Fibroblast of skin of right biceps (primary cell): ENCODE measurements at regions not wholly inside any gene's neighbourhood (a gene's known extent, or its start where the extent isn't known, plus 50 kb on each side); places are given as distances from the start of the nearest gene placed in this dataset.
"Not testable (repeated sequence)": the region's sequence is repeated elsewhere in the genome, so short reads cannot be mapped to it uniquely, and the experiment has no call there.

Experiments used
- DNase-seq: peaks from one replicate; pipeline ENCODE4 v3.0.0-alpha.2; 2013

DNA sequence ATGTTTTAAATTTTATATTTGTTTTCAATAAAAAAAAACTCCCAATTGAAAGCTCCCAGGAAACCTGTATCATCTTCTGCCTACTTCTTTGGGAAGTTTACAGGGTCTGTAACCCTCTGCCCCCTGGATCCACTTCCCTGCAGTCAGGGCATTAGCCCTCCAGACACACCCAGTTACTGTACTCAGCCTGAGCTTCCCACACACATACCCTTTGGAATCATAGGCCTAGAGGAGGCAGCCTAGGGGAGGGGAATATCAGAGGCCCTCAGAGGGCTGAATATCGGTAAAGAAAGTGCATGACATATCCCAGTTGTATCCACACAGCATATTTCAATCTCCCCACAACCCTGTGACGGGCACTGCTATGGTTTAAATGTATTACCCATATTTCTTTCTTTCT lies 56.2 kb upstream of the TFPI start:
- DNase-seq = not testable (repeated sequence)

DNA sequence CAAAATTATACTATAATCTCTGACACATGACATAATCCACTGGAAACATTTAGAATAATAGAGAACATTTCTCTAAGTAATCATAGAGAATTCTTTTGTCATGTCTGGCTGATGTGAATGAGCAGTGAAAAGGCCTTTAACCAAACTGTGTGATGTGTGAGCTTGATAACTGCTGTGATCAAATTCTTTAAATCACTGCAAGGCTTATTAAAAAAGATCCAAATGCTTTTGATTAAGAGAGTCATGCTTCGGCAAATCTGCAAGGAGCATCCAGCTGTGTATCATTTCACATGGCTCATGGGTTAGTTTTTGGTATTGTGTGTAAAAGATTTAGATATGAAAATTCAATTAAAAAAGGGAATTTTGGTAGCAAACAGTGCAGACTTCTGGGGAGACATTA lies 58.6 kb upstream of the TFPI start:
- peak; percentile 4 for DNase-seq

DNA sequence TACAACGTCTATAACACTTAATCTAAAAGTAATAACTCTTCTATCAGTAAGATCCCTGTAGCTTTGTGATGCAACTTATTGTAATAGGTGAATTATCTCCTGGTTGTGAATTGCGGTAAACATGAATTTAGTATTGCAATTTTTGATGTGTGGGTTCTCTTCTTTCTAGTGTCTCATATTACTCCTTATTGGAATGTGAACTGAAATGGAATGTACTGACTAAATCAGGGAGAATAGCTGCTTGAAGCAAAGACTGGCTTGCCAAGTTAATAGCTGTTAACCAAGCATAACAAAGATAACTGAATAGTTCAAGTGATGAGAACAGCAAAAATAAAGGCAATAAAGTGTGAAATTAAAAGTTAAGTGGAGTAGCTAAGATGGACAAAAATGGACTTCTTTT lies 60.5 kb upstream of the TFPI start:
- DNase-seq = peak; percentile 39

DNA sequence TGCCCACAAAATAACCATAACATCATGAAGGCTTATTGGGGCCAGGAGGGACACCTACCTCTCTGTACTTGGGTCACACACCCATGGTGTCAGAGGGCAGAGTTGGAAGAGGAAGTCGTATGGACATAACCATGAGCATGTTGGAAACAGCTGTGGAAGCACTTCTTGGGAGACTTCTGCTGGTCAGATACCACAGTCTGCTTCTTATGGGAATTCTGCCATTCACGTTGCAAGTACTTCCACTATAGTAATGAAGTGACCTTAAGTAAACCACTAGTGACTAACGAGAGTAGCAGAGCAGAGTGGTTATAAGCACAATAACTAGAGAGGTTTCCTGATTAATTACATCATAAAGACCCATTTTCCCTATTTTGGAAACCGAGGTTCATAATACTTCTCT lies 61.1 kb upstream of the TFPI start:
- DNase-seq = peak; percentile 22

GRCh38 chr2:187615902-187616301 lies 61.7 kb upstream of the TFPI start:
- DNase-seq = no peak

DNA sequence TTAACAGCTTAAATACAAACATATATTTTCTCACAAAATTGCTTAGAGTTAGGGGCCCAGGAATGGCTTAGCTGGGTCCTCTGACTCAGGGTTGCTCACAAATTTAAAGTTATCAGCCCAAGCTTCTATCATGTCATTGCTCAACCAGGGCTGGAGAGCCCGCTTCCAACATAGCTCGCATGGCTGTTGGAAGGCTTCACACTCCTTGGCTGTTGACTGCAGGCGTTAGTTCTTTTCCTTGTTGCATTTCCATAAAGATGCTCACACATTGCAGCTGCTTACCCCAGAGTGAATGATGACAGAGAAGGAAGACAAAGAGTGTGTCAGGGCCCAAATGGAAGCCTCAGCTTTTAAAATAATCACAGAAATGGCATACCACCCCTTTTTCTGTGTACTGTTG lies 62.9 kb upstream of the TFPI start:
- no peak for DNase-seq

DNA sequence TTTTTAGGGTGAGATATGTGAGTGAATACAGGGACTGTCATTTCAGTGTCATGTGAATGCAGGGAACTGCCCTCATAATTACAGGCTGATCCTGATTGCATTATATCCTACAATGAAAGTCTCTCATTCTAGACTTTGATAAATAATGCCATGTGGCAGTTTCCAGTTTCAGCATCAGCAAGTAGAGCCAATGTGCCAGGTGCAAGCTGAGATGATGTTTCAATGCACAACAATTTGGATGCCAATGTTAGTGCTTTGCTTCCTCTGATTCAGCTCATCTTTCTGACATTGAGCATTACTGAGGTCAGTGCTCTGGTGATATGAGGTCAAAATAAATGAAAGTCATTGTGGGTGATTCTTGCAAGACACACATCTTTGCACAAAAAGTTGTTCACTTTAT lies 63.7 kb upstream of the TFPI start:
- DNase-seq = no peak

GRCh38 chr2:187618813-187619212 lies 64.6 kb upstream of the TFPI start:
- DNase-seq = peak; percentile 24

- no peak for DNase-seq
These were observed 72.9 kb upstream of the TFPI start for GRCh38 chr2:187627153-187627552.

- DNase-seq = not testable (repeated sequence)
These were observed 82.6 kb upstream of the TFPI start for GRCh38 chr2:187636731-187637391.

DNA sequence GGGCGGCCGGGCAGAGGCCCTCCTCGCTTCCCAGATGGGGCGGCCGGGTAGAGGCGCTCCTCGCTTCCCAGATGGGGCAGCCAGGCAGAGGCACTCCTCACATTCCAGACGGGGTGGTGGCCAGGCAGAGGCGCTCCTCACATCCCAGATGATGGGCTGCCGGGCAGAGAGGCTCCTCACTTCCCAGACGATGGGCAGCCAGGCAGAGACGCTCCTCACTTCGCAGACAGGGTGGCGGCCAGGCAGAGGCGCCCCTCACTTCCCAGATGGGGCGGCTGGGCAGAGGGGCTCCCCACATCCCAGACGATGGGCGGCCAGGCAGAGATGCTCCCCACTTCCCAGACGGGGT lies 83.1 kb upstream of the TFPI start:
- DNase-seq = not testable (repeated sequence)

- not testable (repeated sequence) for DNase-seq
These were observed 83.5 kb upstream of the TFPI start for GRCh38 chr2:187637771-187638170.

GRCh38 chr2:187638840-187639239 lies 84.6 kb upstream of the TFPI start:
- no peak for DNase-seq

DNA sequence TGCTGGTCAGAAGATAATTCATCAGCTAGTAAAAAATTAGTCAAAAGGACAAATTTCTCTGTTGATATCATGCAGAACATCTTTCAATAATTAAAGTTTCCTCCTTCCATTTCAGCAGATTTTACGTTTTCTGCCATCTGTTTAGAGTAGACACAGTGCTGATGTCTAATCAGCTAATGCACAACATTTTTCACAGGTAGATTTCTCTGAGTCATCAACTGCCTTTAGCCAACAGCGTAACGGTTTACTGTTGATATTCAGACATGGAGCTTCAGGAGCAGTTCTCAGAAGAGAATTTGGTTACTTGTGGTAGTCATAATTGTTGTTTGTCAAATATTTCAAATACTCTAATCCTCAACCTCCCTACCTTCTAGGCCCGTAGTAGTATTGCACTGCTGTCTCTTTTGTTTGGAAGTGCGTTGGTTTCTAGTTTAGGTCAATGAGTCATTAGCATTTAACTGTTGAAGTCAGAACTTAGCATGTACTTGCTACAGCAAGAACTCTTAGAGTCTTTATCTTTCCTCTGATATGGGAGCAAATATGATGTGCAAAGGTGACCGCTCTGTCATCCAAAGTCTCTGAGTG lies 86.8 kb upstream of the TFPI start:
- DNase-seq = no peak

GRCh38 chr2:187642498-187642897 lies 88.3 kb upstream of the TFPI start:
- no peak for DNase-seq

DNA sequence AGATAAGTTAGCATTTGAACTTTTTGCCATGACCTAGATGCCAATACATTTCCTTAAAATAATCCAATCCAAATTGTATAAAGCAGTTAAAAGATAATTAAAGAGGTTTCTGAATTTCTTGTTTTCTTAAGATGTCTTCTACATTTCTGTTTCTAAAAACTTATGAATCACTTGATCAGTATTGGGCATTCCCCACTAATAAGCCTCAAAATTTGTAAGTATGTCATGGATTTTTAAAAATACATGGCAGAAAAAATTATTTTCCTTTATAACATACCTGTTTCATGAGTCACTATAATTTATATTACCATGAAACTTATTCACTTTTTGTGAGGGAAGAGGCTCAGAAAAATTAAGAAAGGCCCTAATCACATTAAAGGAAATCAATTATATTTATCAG lies 90.3 kb upstream of the TFPI start:
- DNase-seq = peak; percentile 36

DNA sequence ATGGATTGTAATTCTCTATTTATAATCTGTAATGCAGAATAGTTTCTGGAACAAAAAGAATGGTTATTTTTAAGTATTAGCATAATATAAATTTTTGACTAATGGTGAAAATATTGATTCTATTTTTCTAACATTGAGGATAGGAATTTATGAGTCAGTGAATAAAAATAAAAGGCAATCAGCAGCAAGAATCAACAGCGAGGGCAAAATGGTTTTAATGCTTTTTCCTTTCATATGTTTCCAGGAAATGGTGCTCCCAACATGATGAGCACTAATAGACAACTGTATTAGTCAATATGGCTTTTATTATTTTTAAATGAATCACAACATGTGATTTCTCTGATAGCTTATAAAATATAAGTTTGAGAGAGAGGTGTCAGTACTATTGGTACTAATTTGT lies 90.7 kb upstream of the TFPI start:
- peak; percentile 52 for DNase-seq

DNA sequence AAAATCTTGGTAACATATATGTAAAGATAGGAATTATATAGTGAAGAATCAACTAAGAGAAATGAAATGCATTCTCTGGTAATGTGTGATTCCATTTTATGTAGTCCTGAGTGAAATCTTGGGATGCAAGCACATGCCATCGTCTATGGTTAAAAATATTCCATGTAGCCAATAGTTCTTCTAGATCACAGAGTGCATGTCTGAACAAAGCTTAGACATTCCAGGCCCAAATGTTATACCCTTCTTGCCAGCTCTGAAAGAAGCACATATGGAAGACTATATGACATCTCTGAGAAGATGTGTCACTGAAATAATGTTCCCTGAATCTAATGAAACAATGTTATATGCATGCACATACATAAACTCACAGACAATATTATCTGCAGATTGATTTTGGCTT lies 92.3 kb upstream of the TFPI start:
- DNase-seq = no peak

GRCh38 chr2:187654535-187654934 lies 100.3 kb upstream of the TFPI start:
- DNase-seq = no peak

DNA sequence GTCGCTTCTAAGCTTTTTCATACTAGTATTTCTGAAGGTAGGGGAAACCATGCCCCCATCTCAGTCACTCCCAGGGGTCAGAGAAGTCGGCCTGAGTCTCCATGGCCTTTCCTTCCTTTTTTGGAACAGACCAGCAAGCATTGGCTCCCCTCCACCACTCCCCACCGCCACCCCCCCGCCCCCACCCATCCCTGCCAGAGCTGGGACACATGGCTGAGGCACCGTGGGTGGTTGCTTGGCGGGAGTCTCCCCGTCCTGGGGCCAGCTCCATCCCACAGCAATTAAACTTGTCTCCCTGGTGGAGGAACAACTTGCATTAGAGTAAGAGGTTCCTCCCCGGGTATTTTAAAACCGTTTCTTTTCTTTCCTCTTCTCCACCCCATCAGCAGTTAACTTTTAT lies 100.8 kb upstream of the TFPI start:
- DNase-seq = no peak

- no peak for DNase-seq
These were observed 101.9 kb upstream of the TFPI start for GRCh38 chr2:187656123-187656522.

DNA sequence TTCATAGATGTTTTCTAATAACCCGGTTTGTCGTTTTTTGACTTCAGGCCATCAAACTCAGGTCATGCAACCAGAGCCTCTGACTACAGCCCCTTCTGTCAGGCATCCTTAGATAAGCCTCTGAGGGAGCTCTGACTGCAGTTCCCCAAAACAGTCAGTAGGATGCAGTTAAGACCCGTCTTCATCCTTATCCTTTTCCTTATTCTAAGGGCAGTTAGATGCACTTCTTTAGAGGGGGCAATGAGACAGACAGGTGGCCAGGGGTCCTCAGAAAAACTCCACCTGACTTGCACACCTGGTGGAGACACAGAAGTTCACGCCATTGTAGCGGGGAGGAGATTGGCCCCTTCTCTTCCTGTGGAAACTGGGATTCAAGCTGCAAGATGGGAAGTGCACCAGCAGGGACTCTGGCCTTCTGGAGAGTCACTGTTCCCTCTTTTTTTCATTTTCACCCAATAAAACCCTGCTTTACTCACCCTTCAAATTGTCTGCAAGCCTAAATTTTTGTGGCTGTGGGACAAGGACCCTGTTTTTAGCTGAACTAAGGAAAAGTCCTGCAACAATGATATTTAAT lies 104.8 kb upstream of the TFPI start:
- peak; percentile 15 for DNase-seq

- not testable (repeated sequence) for DNase-seq
These were observed 121.8 kb upstream of the TFPI start for GRCh38 chr2:187676050-187676449.

DNA sequence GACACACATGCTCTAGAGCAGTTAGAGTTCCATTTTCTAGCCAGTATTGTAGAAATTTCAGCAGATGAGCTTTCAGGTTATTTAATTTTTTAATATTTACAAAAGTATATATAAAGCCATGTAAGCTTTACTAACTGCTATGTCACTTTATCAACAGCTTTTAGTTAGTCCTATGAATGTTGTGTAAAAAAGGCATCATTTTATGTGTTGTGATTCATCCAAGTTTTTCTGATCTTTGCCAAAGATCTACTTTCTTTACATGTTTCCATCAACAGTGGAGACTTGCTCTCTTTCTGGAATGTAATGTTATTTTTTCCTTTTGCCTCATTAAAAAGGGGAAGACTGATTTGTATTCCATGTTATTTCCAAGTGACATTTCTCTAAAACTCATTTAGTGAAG lies 125.2 kb upstream of the TFPI start:
- DNase-seq = no peak

GRCh38 chr2:187684174-187684573 lies 129.9 kb upstream of the TFPI start:
- DNase-seq = no peak
